GM21529 (cell line): ENCODE measurements at regions not wholly inside any gene's neighbourhood (a gene's known extent, or its start where the extent isn't known, plus 50 kb on each side); places are given as distances from the start of the nearest gene placed in this dataset.
"Not testable (repeated sequence)": the region's sequence is repeated elsewhere in the genome, so short reads cannot be mapped to it uniquely, and the experiment has no call there.

Source experiments
- ATAC-seq: cut with Tn5 transposase; IDR thresholded peaks from one replicate; pipeline ENCODE4 v1.9.1; 2021; ENCODE audit not compliant: unreplicated experiment

- no peak for ATAC-seq
Observed at GRCh38 chr5:167296661-167297060, 994.8 kb upstream of the WWC1 start.

GRCh38 chr5:167299861-167300260 is 991.6 kb upstream of the WWC1 start:
- not testable (repeated sequence) for ATAC-seq

GRCh38 chr5:167303582-167303981 is 987.9 kb upstream of the WWC1 start:
- no peak for ATAC-seq

GRCh38 chr5:167304834-167305469 is 986.5 kb upstream of the WWC1 start:
- ATAC-seq, result no peak

GRCh38 chr5:167305591-167306213 is 985.7 kb upstream of the WWC1 start:
- no peak for ATAC-seq

GRCh38 chr5:167307042-167307441 is 984.4 kb upstream of the WWC1 start:
- ATAC-seq, result no peak

- ATAC-seq, result no peak
Observed at GRCh38 chr5:167308466-167308865, 983.0 kb upstream of the WWC1 start.

GRCh38 chr5:167309941-167310517 is 981.4 kb upstream of the WWC1 start:
- ATAC-seq, result no peak

- no peak for ATAC-seq
Observed at GRCh38 chr5:167311340-167311739, 980.1 kb upstream of the WWC1 start.

GRCh38 chr5:167312225-167312624 is 979.2 kb upstream of the WWC1 start:
- ATAC-seq, result no peak

GRCh38 chr5:167315762-167316161 is 975.7 kb upstream of the WWC1 start:
- no peak for ATAC-seq

GRCh38 chr5:167317884-167318283 is 973.6 kb upstream of the WWC1 start:
- no peak for ATAC-seq

GRCh38 chr5:167319243-167319642 is 972.2 kb upstream of the WWC1 start:
- ATAC-seq, result no peak

- no peak for ATAC-seq
Observed at GRCh38 chr5:167320019-167320418, 971.4 kb upstream of the WWC1 start.

- no peak for ATAC-seq
Observed at GRCh38 chr5:167332309-167332708, 959.1 kb upstream of the WWC1 start.

- ATAC-seq, result no peak
Observed at GRCh38 chr5:167336161-167336560, 955.3 kb upstream of the WWC1 start.

- ATAC-seq, result no peak
Observed at GRCh38 chr5:167339205-167339604, 952.2 kb upstream of the WWC1 start.

GRCh38 chr5:167346461-167346860 is 945.0 kb upstream of the WWC1 start:
- ATAC-seq, result no peak

- no peak for ATAC-seq
Observed at GRCh38 chr5:167348251-167348926, 943.1 kb upstream of the WWC1 start.

- no peak for ATAC-seq
Observed at GRCh38 chr5:167348980-167349379, 942.5 kb upstream of the WWC1 start.

- ATAC-seq, result no peak
Observed at GRCh38 chr5:167351316-167351715, 940.1 kb upstream of the WWC1 start.

- no peak for ATAC-seq
Observed at GRCh38 chr5:167352801-167353200, 938.6 kb upstream of the WWC1 start.
